Left colon (tissue), 2 donors: ENCODE measurements at regions not wholly inside any gene's neighbourhood (a gene's known extent, or its start where the extent isn't known, plus 50 kb on each side); places are given as distances from the start of the nearest gene placed in this dataset.
A peak's percentile ranks its signal among the peaks of the same experiment; 100 is the strongest.

ENCODE experiments used
- ATAC-seq: fragments of 200-7000 bp; cut with Tn5 transposase; one replicate; pipeline ENCODE4 v1.9.1; 2020; ENCODE audit warnings: mild to moderate bottlenecking, moderate library complexity
- DNase-seq, 2 donors: peaks; one replicate each; pipeline ENCODE4 v3.0.0-alpha.2; 2020
- intact Hi-C, 2 donors: fragments of 100-400 bp; cut with DNase I in 1 of 2; cut with micrococcal nuclease in 1 of 2; formaldehyde crosslinking; loops; one replicate each; pipeline versions ENCODE4 v1.11.2 to v1.14.0; 2022; cut with DNase I, micrococcal nuclease
- donor health status: DM: no; HTN: no; CAD: no.
- donor health status: DM: yes; HTN: yes; CAD: no.

DNA sequence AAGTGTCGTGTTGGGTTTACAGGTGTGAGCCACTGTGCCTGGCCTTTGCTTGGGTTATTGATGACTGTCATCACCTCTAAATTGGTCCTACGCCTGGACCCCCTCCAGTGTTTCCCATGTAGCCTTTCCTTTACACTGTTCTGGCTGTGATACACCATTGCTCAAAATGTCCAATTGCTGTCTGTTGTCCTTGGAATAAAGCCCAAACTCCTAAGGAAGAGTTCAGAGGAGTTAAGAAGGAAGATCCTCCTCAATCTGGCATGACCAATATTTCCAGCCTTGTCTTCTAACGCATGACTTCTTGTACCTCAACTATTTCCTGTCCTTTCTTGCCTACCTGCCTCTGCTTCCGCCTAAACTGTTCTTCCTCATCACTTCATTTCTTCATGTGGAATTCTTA lies 113.1 kb downstream of the POLR2M start:
- ATAC-seq (no peak), DNase-seq (no peak)
- intact Hi-C loops: no loop called here

DNA sequence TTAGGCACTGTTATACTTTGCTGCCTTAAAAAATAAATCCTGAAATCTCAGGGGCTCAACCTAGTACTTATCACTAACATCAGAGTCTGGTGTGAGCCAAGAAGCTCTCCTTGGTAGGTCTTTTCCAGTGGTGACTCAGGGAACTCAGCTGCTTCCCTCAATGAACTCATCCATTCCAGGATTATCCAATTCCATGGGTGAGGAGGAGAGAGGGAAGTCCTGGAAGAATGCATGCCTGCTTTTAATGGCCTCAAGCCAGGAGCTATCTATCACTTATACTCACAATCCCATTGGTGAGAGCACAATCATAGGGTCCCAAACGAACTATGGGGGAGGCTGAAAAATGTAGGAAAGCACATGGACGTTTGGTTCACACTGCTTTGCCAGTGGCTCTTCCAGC lies 113.6 kb downstream of the POLR2M start:
- no peak for ATAC-seq
- intact Hi-C loops: no loop called here
- DNase-seq: no peak

DNA sequence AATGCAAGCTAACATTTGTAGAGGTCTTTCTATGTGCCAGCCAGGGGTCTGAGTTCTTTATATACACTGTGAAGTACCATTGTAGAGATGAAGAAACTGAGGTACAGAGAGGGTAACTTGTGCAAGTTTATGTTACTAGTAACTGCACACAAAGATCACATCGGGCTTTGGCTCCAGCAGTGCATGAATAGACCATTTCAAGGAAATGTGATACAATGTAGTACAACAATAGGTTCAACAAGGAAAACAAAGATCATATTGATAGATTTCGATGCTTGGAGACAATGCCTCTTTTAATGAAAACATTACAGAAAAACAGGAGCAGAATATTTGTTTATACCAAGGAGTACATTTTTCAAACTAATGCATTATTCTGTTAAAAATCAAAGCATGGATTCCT lies 115.3 kb downstream of the POLR2M start:
- DNase-seq: no peak
- intact Hi-C loops: no loop called here
- ATAC-seq: no peak

DNA sequence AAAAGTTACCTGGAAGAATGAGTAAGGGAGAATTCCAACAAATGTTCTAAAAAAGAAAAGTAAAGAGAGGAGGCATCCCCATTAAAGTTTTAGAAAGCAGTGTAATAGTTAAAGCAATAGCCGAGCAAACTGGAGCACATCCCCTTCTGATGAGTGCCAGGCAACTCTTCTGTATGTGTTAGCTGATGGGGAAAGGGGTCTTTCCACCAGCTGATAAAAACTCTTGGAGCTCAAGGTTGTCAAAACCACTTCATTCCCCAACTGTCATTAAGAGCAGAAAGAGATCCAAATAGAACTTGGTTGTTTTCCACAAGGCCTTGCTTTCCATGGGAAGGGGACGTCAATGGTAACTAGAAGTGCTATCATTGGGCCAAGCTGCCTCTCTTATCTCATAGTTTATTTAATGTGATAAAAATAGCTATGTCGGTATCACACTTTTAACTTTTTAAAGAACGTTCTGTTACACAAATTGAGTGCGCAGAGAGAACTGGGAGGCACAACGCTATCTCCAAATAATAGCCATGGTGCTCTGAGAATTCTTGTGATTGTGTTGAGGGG lies 116.9 kb downstream of the POLR2M start:
- intact Hi-C loops: no loop called here
- DNase-seq: no peak
- no peak for ATAC-seq

DNA sequence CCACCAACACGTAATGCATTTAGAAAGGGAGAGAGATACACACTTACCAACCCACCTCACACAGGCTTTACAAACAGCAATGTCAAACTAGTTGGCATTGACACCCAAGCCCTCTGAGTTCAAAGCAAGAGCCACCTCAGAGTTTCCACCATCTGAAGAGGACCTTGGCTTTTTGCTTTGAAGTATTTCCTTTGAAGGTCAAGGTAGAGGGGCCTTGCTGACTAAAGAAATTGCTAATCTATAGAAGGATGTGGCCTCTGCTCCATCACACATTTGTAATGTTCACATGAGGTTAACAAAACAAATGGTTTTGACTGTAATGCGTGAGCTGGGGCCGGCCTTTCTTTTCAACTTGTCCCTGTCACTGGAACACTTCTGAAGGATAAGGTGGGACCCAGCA lies 117.7 kb downstream of the POLR2M start:
- no peak for DNase-seq
- no peak for ATAC-seq
- intact Hi-C loops: no loop called here

DNA sequence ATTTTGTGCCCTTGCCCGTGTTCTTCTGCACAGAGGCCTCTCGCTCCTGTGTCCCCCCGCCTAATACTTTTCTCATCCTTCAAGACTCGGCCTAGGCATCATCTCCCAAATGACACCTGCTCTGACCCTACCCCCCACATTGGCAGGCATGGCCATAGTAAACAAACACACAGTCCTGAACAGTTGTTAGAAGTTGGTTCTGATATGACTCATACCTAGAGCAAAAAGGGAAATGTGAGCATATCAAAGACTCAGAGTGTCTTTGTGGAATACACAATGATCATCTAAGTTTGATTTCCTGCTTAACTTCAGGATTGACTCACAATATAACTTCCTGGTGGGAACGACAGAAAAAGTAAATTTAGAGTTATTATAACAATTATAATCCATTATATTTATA lies 120.5 kb downstream of the POLR2M start:
- intact Hi-C loops: no loop called here
- DNase-seq (no peak), ATAC-seq (no peak)

DNA sequence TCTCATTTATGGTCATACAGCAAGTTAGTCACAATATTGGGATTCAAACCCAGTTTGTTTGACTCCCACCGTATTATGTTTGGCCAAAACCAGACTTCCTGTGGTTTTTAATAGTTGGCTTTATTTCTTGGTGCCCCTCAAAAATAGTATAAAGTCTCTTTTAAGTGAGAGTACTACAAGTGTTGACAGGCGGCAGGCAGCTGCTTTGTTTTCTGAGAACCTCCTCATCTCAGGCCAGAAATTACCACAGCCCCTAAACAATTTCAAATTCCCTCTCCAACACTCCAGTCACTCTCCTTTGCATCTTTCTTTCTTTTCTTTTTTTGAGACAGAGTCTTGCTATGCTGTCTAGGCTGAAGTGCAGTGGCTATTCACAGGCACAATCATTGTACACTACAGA lies 121.5 kb downstream of the POLR2M start:
- intact Hi-C loops: no loop called here
- no peak for DNase-seq

DNA sequence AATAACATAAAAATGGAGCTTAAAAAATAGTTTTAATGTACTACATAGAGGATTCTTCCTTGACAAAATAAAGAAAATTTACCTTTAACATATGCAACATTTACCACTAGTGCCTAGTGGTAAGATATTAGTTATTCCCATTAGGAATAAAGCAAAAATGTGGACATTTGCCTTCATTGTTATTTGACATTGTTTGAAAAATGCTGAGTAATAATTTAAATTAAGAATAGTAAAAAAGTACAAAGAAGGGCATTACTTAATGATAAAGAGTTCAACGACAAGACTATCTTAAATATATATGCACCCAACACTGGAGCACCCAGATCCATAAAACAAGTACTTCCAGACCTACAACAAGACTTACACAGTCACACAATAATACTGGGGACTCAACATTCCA lies 125.7 kb downstream of the POLR2M start:
- intact Hi-C loops: no loop called here
- DNase-seq (no peak), ATAC-seq (no peak)

More for the DNA sequence above, 121.5 kb downstream of the POLR2M start:
- ATAC-seq: no peak

DNA sequence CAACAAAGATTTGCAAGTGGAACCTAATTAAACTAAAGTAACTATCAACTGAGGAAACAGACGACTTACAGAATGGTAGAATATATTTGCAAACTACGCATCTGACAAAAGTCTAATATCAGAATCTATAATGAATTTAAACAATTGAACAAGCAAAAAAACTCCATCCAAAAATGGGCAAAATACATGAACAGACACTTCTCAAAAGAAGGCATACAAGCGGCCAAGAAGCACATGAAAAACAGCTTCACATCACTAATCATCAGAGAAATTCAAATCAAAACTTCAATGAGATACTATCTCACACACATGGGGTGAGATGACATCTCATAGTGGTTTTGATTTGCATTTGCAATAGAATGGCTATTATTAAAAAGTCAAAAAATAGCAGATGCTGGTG lies 128.6 kb downstream of the POLR2M start:
- no peak for DNase-seq
- intact Hi-C loops: no loop called here
- ATAC-seq: no peak

DNA sequence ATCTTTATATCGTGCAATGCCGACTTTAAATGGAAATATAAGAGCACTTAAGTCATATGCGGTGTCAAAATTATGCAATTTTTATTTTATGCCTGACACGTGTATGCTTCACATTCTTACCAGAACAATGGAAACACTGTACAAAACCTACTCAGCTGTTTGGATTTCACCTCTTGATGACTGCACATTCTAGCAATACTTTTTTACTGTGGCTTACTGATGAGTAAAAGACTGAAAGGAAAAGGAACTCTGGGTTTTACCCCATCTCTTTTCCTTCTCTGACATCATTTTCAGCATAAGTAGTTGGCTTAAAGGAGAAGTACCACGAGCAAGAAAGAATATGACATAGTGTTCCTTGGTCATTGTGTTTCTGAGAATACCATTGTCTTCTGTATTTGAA lies 142.8 kb downstream of the POLR2M start:
- ATAC-seq: no peak
- DNase-seq: no peak
- intact Hi-C loops: no loop called here

DNA sequence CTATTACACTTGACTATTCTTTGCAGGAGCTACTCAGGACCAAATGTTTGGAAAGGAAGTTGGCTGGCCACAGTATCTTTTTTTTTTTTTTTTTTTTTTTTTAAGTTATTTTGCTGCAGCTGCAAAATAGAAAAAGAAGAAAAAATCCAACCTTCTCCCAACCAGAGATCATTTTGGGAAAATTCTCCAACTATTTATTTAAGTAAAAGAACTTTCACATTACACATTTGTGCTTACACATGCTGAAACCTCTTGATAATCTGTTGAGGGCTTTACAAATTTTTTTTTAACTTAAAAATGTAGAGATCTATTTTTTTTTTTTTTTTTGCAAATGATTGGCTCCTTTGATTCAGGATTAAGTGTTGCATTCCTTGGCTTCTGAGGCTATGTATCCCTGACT lies 148.0 kb downstream of the POLR2M start:
- ATAC-seq (no peak), DNase-seq (no peak)
- intact Hi-C loops: no loop called here

DNA sequence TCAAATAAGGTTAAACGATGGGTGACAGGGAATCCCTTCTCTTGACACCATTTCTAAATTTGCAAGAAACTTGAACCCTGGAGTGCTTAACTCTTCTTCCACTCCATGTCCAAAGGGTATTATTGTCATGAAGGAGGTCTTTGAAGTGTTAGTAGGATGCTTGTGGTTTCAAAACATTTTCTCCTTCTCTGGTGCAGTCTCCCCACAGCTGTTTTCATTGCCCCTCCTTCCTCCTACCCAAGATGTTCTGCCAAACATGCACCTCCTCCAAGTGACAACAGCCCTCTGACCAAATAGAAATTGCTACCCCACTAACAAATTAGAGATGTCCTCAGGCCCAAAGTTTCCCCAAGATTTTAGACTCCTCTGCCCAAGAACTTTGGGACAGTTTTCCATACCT lies 151.4 kb downstream of the POLR2M start:
- ATAC-seq (no peak), DNase-seq (no peak)
- intact Hi-C loops: no loop called here

DNA sequence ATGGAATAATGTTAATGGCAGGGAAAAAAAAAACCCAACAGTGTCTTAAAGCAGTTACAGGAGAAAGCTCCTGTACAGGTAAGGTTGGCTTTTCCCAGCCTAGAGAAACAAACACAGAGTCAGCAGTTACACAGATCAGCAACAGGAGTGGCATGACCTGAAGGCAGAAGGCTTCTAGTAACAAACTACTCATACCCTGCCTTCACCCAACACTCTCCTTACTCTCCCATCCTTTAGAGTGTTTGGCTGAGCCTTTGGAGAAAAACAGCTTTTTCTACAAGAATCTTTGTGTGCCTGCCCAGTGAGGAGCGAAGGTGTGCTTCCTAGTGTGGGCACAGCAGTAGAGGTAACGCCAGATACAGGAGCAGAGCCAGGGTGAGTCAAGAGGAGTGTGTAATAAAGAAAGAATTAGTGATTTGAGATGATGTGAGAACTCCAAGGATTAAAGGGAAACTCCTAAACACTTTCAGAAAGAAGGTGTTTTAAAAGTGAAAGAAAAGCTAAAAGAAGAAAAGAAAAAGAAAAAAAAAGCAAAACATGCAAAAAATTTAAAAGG lies 152.7 kb downstream of the POLR2M start:
- ATAC-seq (no peak), DNase-seq (no peak)
- intact Hi-C loops: no loop called here

DNA sequence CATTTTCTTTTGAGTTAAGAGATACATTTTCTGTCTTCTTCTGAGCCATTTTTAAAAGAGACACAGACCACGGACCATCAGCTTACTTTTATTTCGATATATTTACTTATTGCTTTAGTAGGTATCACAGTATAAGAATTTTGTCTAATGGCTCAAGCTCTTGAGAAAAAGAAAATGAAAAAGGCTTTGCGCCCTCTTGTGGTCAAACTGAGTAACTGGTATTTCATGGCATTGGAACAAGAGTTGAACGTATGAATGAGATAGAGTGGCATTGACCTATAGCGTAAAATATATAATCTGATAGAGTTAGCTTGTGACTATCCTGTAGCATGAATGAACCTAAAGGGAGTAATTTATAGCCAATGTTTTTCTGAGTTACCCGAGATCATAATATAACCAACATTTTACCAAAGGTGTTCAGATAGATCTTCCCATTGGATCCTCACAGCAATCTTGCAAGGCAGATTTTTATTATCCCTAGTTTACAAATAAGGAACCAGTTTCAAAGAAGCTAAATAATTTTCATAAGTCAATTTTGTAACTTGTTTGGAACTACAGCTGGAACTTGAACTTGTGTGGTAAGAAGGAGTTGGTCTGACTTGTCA lies 154.6 kb downstream of the POLR2M start:
- peak; percentile 71 for ATAC-seq
- intact Hi-C loops: loop anchor here in 1 of 2 donors (2.0 to 10.0 kb wide), 3 partner anchors 110 to 306 kb away; no protein-coding TSS in a partner anchor
- no peak for DNase-seq

DNA sequence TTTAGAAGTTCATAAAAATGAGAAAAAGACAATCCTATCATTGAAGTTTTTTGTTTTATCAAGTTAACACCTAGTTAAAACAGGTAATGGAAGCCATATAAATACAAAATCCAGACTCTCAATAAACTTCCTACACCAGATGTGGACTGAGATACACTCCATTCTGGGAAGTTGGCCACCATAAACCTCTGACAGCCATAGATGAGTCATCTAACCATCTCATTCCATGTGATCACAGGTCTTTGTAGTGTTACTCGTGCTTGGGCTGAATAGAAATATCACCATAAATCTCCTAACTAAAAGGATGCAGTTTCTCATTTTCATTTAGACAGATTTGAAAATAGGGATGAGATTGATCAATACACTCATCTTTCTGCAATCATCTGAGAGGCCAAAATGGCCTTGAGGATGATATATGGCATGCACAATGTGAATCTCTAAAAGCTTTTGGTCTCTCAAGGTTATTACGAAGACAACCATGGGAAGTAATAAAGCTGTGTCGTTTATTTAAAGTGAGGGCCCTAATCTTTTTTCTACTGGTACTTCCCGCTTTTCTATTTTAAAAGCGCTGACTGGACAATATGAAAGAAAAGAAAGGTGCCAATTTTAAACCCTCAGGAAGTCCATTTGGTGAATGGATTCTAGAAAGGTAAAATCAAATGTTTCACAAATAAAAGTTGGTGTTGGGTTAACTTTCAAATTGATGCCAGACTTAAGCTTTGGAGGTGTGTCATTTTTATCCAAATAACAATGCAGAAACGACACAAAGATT lies 155.5 kb downstream of the POLR2M start:
- ATAC-seq: peak; percentile 94
- no peak for DNase-seq
- intact Hi-C loops: loop anchor here in 1 of 2 donors (2.0 to 10.0 kb wide), 3 partner anchors 111 to 307 kb away; no protein-coding TSS in a partner anchor

DNA sequence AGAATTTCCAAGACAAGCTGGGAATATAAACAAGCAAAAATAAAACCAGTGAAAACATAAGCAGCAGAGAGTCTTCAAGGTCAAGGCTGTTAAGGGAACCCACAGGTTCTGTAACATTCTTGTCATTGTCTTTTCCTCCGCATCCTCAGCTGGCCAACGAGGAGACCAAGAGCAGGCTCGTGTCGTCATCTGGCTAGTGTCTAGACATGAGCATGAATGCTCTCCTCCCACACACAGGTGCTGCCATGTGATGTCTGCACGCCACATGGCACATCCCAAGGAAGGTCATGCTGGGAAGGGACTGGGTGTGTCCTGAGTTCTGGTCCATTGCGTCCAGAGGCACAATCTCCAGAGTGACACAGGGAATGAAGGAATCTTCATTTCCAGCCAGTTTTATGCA lies 156.2 kb downstream of the POLR2M start:
- intact Hi-C loops: loop anchor here in 1 of 2 donors (10.0 kb wide), 2 partner anchors 188 to 308 kb away; no protein-coding TSS in a partner anchor
- no peak for ATAC-seq
- no peak for DNase-seq

DNA sequence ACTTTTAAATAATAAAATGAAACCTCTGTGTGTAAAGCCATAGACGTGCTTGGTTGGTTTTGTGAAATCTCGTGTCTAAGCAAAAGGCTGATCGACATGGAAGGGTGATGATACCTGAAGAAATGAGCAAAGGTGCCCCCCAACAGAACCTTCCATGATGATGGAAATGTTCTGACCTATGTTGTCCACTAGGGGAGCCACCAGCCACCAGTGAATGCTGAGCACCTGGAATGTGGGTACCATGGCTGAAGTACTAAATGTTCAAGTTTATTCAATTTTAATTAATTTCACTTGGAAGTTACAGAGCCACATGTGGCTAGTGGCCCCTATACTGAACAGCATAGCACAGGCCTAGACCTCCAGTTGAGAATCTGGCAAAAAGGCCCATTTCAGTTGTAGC lies 158.8 kb downstream of the POLR2M start:
- intact Hi-C loops: loop anchor here in 1 of 2 donors (5.0 to 10.0 kb wide), 3 partner anchors 190 to 310 kb away; no protein-coding TSS in a partner anchor
- DNase-seq (no peak), ATAC-seq (peak; percentile 24)

DNA sequence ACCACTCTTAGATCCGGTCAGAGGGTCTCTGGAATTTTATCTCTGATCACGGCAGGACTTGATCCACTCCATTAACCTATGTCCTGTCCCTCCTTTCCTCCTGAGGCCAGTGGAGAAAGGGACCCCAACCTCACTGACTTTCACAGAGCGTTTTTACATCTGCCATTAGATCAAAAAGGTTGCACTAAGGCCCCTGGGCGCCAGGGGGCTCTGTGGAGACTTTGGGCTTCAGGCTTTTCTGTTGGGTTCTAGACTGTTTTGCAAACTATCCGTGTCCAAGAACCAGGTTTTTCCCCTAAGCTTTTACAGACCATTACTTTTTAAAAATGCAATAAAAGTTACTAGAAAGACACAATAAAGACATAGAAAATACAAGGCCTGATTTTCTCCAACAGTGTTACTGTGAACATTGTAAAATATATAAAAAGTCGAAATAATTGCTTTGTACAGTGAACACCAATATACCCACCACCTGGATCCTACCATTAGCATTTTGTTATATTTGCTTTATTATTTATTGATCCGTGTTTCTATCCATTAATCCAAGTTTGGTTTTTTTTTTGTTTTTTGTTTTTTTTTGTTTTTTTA lies 159.7 kb downstream of the POLR2M start:
- ATAC-seq (peak; percentile 66), DNase-seq (peak; percentile 33 to 75)
- intact Hi-C loops: loop anchor here in 1 of 2 donors (5.0 to 10.0 kb wide), 3 partner anchors 191 to 311 kb away; no protein-coding TSS in a partner anchor
